ENCODE measurements at regions not wholly inside any gene's neighbourhood (a gene's known extent, or its start where the extent isn't known, plus 50 kb on each side); places are given as distances from the start of the nearest gene placed in this dataset.

DNA sequence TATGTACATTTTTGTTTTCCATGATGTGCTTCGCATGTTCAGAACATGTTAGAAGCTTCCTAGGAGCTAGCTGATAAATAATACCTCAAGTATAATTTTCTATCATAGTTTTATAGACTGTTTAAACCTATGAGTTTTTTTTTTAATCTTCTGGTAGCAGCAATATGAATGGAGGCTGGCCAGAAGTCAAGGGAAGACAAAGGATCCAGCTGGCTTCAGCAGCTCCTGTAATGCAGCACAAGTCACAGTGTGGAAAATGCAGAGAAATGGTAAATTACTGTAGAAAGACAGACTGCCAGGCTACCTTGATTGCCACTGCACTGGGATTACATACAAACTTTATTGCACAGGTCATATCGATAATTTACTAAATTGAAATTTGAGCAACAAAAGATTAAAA, 537.9 kb downstream of the IQCM start:
- no peak overlapping the region for H3K4me2 ChIP-seq (ENCODE audit: low read depth, low read length, poor library complexity, severe bottlenecking)
- no peaks in the 10 kb centered on the region for H3K36me3 ChIP-seq (ENCODE audit: low read length)
- H3K27me3 ChIP-seq (ENCODE audit: low read length) = no peaks in the 10 kb centered on the region
- H3K9ac ChIP-seq (ENCODE audit: low read length) = no peak overlapping the region
- no peak overlapping the region for H3K4me3 ChIP-seq (ENCODE audit: insufficient read depth, low read length, poor library complexity, severe bottlenecking)
- TF ChIP-seq, protein P1, sequence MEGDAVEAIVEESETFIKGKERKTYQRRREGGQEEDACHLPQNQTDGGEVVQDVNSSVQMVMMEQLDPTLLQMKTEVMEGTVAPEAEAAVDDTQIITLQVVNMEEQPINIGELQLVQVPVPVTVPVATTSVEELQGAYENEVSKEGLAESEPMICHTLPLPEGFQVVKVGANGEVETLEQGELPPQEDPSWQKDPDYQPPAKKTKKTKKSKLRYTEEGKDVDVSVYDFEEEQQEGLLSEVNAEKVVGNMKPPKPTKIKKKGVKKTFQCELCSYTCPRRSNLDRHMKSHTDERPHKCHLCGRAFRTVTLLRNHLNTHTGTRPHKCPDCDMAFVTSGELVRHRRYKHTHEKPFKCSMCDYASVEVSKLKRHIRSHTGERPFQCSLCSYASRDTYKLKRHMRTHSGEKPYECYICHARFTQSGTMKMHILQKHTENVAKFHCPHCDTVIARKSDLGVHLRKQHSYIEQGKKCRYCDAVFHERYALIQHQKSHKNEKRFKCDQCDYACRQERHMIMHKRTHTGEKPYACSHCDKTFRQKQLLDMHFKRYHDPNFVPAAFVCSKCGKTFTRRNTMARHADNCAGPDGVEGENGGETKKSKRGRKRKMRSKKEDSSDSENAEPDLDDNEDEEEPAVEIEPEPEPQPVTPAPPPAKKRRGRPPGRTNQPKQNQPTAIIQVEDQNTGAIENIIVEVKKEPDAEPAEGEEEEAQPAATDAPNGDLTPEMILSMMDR (IDR thresholded peaks at IDR 0.05; ENCODE audit: insufficient read depth, low read length, poor library complexity, severe bottlenecking) = no peak
- TF ChIP-seq EZH2phosphoT487 (conservative IDR thresholded peaks at IDR 0.05; ENCODE audit: low read length) = no peak
- no peaks in the 10 kb centered on the region for H3F3A ChIP-seq (ENCODE audit: insufficient read depth)
- H4K20me1 ChIP-seq (ENCODE audit: low read depth, low read length) = no peaks in the 10 kb centered on the region
- H3K79me2 ChIP-seq (ENCODE audit: insufficient read depth, low read length) = no peaks in the 10 kb centered on the region
- no peaks in the 10 kb centered on the region for H3K9me3 ChIP-seq (ENCODE audit: insufficient read depth, low read length)
- H3K27ac ChIP-seq (ENCODE audit: low read depth, low read length) = no peak overlapping the region
- H2AFZ ChIP-seq (ENCODE audit: low read depth, low read length, severe bottlenecking) = no peak overlapping the region
- H3K9me2 ChIP-seq (replicated peaks; ENCODE audit: insufficient read depth, low read length) = no peaks in the 10 kb centered on the region

GRCh38 chr4:149269835-149270234, 545.8 kb downstream of the IQCM start:
- no peaks in the 10 kb centered on the region for H3F3A ChIP-seq (ENCODE audit: insufficient read depth)
- H3K9me2 ChIP-seq (replicated peaks; ENCODE audit: insufficient read depth, low read length) = no peaks in the 10 kb centered on the region
- no peak overlapping the region for H3K4me3 ChIP-seq (ENCODE audit: insufficient read depth, low read length, poor library complexity, severe bottlenecking)
- H3K27me3 ChIP-seq (ENCODE audit: low read length) = no peaks in the 10 kb centered on the region
- no peak overlapping the region for H2AFZ ChIP-seq (ENCODE audit: low read depth, low read length, severe bottlenecking)
- H3K4me2 ChIP-seq (ENCODE audit: low read depth, low read length, poor library complexity, severe bottlenecking) = no peak overlapping the region
- no peaks in the 10 kb centered on the region for H3K9me3 ChIP-seq (ENCODE audit: insufficient read depth, low read length)
- H3K27ac ChIP-seq (ENCODE audit: low read depth, low read length) = no peak overlapping the region
- no peaks in the 10 kb centered on the region for H4K20me1 ChIP-seq (ENCODE audit: low read depth, low read length)
- no peaks in the 10 kb centered on the region for H3K79me2 ChIP-seq (ENCODE audit: insufficient read depth, low read length)
- H3K9ac ChIP-seq (ENCODE audit: low read length) = no peak overlapping the region
- TF ChIP-seq, protein P1 (IDR thresholded peaks at IDR 0.05; ENCODE audit: insufficient read depth, low read length, poor library complexity, severe bottlenecking) = no peak
- no peak for TF ChIP-seq EZH2phosphoT487 (conservative IDR thresholded peaks at IDR 0.05; ENCODE audit: low read length)
- no peaks in the 10 kb centered on the region for H3K36me3 ChIP-seq (ENCODE audit: low read length)

GRCh38 chr4:149266301-149266700, 549.3 kb downstream of the IQCM start:
- no peaks in the 10 kb centered on the region for H3K9me2 ChIP-seq (replicated peaks; ENCODE audit: insufficient read depth, low read length)
- no peak overlapping the region for H3K4me2 ChIP-seq (ENCODE audit: low read depth, low read length, poor library complexity, severe bottlenecking)
- H3K9me3 ChIP-seq (ENCODE audit: insufficient read depth, low read length) = no peaks in the 10 kb centered on the region
- H2AFZ ChIP-seq (ENCODE audit: low read depth, low read length, severe bottlenecking) = no peak overlapping the region
- H3K27me3 ChIP-seq (ENCODE audit: low read length) = no peaks in the 10 kb centered on the region
- no peak overlapping the region for H3K4me3 ChIP-seq (ENCODE audit: insufficient read depth, low read length, poor library complexity, severe bottlenecking)
- no peaks in the 10 kb centered on the region for H4K20me1 ChIP-seq (ENCODE audit: low read depth, low read length)
- H3K79me2 ChIP-seq (ENCODE audit: insufficient read depth, low read length) = no peaks in the 10 kb centered on the region
- H3K27ac ChIP-seq (ENCODE audit: low read depth, low read length) = no peak overlapping the region
- TF ChIP-seq EZH2phosphoT487 (conservative IDR thresholded peaks at IDR 0.05; ENCODE audit: low read length) = no peak
- TF ChIP-seq, protein P1 (IDR thresholded peaks at IDR 0.05; ENCODE audit: insufficient read depth, low read length, poor library complexity, severe bottlenecking) = no peak
- no peaks in the 10 kb centered on the region for H3K36me3 ChIP-seq (ENCODE audit: low read length)
- H3F3A ChIP-seq (ENCODE audit: insufficient read depth) = no peaks in the 10 kb centered on the region
- H3K9ac ChIP-seq (ENCODE audit: low read length) = no peak overlapping the region
